SH-SY5Y (cell line): ENCODE measurements at regions not wholly inside any gene's neighbourhood (a gene's known extent, or its start where the extent isn't known, plus 50 kb on each side); places are given as distances from the start of the nearest gene placed in this dataset.

ENCODE experiments used
- GATA2 ChIP-seq: IDR thresholded peaks from 2 replicates; pipeline ENCODE4 v1.6.1; 2011; ENCODE audit warnings: mild to moderate bottlenecking, low read depth, low read length
- GATA3 ChIP-seq: IDR thresholded peaks from 2 replicates; pipeline ENCODE4 v1.6.1; 2011; ENCODE audit warnings: low read depth, mild to moderate bottlenecking, low read length, moderate library complexity

DNA sequence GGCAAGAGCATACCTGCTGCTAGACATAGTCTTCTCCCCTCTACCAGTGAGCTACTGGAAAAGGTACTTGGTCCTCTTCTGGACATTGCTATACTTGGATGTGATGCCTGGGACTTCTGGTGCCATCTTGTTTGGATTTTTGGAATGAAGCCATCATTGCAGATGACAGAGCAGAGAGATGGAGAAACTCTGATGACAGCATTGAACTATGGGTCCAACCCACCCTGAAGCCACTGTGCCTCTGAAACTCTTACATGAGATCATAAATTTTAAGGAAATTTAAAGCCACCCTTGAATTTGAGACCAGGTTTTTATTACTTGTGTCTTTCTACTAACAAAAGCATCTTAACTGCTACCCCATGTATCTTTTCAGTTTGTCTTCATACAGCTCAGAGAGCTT is 151.1 kb upstream of the SMIM23 start:
- TF ChIP-seq GATA2: no peak
- no peak for TF ChIP-seq GATA3
